ENCODE measurements at regions not wholly inside any gene's neighbourhood (a gene's known extent, or its start where the extent isn't known, plus 50 kb on each side); places are given as distances from the start of the nearest gene placed in this dataset.

DNA sequence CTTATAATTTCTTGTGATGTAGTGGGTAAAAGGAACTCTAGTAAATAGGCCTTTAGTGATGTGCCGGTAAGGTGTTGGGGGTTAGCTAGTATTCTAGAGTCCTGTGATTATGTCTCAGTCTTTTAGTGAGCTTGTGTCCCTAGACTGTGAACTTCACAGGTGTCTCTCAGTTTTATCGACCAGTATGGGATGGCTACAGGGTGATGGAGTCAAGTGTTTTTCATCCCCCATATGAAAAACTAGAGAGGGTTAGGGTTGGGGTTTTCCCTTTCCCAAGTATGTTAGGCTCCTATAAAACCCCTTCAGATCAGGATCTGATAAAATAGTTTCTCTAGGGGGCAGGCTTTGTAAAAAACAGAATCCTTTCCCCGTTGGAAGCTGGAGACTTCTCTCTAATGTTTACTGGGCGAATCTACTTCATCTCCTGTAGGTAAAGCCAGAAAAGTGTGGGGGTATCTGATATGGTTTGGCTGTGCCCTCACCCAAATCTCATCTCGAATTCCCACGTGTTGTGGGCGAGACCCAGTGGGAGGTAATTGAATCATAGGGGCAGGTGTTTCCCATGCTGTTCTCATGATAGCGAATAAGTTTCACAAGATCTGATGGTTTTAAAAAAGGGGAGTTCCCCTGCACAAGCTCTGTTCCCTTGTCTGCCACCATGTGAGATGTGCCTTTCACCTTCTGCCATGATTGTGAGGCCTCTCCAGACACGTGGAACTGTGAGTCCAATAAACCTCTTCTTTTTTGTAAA lies 120.8 kb downstream of the DTHD1 start:
- Histone ChIP-seq H3K4me2 (no peak overlapping the region), H3K4me3 (no peak overlapping the region), H3K27ac (no peak overlapping the region), H3K4me1 (no peaks in the 10 kb centered on the region), H3K9me3 (no peaks in the 10 kb centered on the region)
- FAIRE-seq: no peak
- ChIA-PET CTCF (interaction anchor here (0.5 kb wide), 1 partner anchor 988 kb away, joined by 3 read pairs; no protein-coding TSS in a partner anchor), POLR2A (no interaction called here)
- WGBS (ENCODE audit: missing lambda C conversion rate): 10% methylated on average over 9 of the region's 9 CpGs
- no peak for TF ChIP-seq ZFP36 (IDR thresholded peaks at IDR 0.05; ENCODE audit: borderline replicate concordance, partially characterized antibody)
- TF ChIP-seq SREBF2 (IDR thresholded peaks at IDR 0.05): no peak
- no peak for TF ChIP-seq MAZ (IDR thresholded peaks at IDR 0.05; ENCODE audit: borderline replicate concordance, low read depth, low read length)
- TF ChIP-seq HDAC2 (IDR thresholded peaks at IDR 0.05): no peak
- no peak for TF ChIP-seq RNF2 (IDR thresholded peaks at IDR 0.05; ENCODE audit: borderline replicate concordance, low read depth)
- TF ChIP-seq CHD2 (IDR thresholded peaks at IDR 0.05; ENCODE audit: low read length, partially characterized antibody): no peak
- TF ChIP-seq BHLHE40 (IDR thresholded peaks at IDR 0.05; ENCODE audit: low read depth, low read length): no peak
- TF ChIP-seq HEYL (CRISPR knock-in tag; IDR thresholded peaks at IDR 0.05): no peak
- TF ChIP-seq, protein P1, sequence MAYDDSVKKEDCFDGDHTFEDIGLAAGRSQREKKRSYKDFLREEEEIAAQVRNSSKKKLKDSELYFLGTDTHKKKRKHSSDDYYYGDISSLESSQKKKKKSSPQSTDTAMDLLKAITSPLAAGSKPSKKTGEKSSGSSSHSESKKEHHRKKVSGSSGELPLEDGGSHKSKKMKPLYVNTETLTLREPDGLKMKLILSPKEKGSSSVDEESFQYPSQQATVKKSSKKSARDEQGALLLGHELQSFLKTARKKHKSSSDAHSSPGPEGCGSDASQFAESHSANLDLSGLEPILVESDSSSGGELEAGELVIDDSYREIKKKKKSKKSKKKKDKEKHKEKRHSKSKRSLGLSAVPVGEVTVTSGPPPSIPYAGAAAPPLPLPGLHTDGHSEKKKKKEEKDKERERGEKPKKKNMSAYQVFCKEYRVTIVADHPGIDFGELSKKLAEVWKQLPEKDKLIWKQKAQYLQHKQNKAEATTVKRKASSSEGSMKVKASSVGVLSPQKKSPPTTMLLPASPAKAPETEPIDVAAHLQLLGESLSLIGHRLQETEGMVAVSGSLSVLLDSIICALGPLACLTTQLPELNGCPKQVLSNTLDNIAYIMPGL (CRISPR knock-in tag; IDR thresholded peaks at IDR 0.05; ENCODE audit: borderline replicate concordance): no peak
- TF ChIP-seq EHF (CRISPR knock-in tag; IDR thresholded peaks at IDR 0.05): no peak
- no peak for TF ChIP-seq SMC3 (IDR thresholded peaks at IDR 0.05)
- no peak for TF ChIP-seq CHD4 (IDR thresholded peaks at IDR 0.05; ENCODE audit: borderline replicate concordance)
- no peak for TF ChIP-seq CBX8 (IDR thresholded peaks at IDR 0.05)
- no peak for TF ChIP-seq RCOR1 (IDR thresholded peaks at IDR 0.05; ENCODE audit: low read depth, low read length)
- TF ChIP-seq, protein P2, sequence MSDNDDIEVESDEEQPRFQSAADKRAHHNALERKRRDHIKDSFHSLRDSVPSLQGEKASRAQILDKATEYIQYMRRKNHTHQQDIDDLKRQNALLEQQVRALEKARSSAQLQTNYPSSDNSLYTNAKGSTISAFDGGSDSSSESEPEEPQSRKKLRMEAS (IDR thresholded peaks at IDR 0.05): no peak
- TF ChIP-seq ESRRA (IDR thresholded peaks at IDR 0.05; ENCODE audit: borderline replicate concordance, low read length): no peak
- TF ChIP-seq, protein P3, sequence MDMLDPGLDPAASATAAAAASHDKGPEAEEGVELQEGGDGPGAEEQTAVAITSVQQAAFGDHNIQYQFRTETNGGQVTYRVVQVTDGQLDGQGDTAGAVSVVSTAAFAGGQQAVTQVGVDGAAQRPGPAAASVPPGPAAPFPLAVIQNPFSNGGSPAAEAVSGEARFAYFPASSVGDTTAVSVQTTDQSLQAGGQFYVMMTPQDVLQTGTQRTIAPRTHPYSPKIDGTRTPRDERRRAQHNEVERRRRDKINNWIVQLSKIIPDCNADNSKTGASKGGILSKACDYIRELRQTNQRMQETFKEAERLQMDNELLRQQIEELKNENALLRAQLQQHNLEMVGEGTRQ (IDR thresholded peaks at IDR 0.05): no peak
- TF ChIP-seq, protein P4, sequence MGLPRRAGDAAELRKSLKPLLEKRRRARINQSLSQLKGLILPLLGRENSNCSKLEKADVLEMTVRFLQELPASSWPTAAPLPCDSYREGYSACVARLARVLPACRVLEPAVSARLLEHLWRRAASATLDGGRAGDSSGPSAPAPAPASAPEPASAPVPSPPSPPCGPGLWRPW (IDR thresholded peaks at IDR 0.05): no peak
- no peak for TF ChIP-seq RAD21 (conservative IDR thresholded peaks at IDR 0.05 in 1 of 2, IDR thresholded peaks at IDR 0.05 in 1 of 2)
- TF ChIP-seq, protein P5, sequence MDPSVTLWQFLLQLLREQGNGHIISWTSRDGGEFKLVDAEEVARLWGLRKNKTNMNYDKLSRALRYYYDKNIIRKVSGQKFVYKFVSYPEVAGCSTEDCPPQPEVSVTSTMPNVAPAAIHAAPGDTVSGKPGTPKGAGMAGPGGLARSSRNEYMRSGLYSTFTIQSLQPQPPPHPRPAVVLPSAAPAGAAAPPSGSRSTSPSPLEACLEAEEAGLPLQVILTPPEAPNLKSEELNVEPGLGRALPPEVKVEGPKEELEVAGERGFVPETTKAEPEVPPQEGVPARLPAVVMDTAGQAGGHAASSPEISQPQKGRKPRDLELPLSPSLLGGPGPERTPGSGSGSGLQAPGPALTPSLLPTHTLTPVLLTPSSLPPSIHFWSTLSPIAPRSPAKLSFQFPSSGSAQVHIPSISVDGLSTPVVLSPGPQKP (IDR thresholded peaks at IDR 0.05; ENCODE audit: low read depth, low read length): no peak
- DNase-seq (ENCODE audit: low read depth in 1 of 2, low spot score in 1 of 2): no peak
- no peak for ATAC-seq

DNA sequence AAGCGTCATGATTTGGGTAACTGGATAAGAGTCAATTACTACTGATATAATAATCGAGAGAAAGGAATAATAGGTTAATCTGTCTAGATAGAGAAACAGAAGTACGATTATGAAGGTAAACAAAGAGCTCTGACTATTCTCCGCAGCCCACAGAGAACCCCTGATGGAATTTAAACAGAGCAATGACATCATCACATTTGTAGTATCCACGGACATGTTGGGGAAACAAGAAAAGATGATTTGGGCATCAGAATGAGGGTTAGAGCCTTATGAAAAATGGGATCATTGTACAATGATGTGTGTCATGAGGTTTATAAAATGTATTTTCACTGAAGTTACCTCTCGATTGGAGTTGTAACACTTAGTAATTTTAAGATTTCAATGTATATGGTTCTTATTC lies 129.9 kb downstream of the DTHD1 start:
- CTCF ChIA-PET: no interaction called here
- H3K27ac ChIP-seq: no peak overlapping the region
- 12% methylated on average over 6 of the region's 6 CpGs for WGBS (ENCODE audit: missing lambda C conversion rate)
- POLR2A ChIA-PET: no interaction called here
- ATAC-seq (no peak), FAIRE-seq (no peak), DNase-seq (ENCODE audit: low read depth in 1 of 2, low spot score in 1 of 2) (no peak)
- no peaks in the 10 kb centered on the region for H3K4me1 ChIP-seq
- no peak overlapping the region for H3K4me3 ChIP-seq
- H3K4me2 ChIP-seq: no peak overlapping the region
- no peaks in the 10 kb centered on the region for H3K9me3 ChIP-seq
- TF ChIP-seq EHF (CRISPR knock-in tag; IDR thresholded peaks at IDR 0.05) (no peak), EHMT2 (IDR thresholded peaks at IDR 0.05; ENCODE audit: low read depth) (no peak), POLR2A (IDR thresholded peaks at IDR 0.05; ENCODE audit: low read length) (no peak), HDAC2 (IDR thresholded peaks at IDR 0.05) (no peak), JUNB (IDR thresholded peaks at IDR 0.05) (no peak), PHF8 (IDR thresholded peaks at IDR 0.05; ENCODE audit: borderline replicate concordance, low read depth) (no peak), CHD2 (IDR thresholded peaks at IDR 0.05; ENCODE audit: low read length, partially characterized antibody) (no peak)
- TF ChIP-seq, protein P6, sequence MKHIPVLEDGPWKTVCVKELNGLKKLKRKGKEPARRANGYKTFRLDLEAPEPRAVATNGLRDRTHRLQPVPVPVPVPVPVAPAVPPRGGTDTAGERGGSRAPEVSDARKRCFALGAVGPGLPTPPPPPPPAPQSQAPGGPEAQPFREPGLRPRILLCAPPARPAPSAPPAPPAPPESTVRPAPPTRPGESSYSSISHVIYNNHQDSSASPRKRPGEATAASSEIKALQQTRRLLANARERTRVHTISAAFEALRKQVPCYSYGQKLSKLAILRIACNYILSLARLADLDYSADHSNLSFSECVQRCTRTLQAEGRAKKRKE (CRISPR knock-in tag; IDR thresholded peaks at IDR 0.05; ENCODE audit: low read depth): no peak
- TF ChIP-seq, protein P7, sequence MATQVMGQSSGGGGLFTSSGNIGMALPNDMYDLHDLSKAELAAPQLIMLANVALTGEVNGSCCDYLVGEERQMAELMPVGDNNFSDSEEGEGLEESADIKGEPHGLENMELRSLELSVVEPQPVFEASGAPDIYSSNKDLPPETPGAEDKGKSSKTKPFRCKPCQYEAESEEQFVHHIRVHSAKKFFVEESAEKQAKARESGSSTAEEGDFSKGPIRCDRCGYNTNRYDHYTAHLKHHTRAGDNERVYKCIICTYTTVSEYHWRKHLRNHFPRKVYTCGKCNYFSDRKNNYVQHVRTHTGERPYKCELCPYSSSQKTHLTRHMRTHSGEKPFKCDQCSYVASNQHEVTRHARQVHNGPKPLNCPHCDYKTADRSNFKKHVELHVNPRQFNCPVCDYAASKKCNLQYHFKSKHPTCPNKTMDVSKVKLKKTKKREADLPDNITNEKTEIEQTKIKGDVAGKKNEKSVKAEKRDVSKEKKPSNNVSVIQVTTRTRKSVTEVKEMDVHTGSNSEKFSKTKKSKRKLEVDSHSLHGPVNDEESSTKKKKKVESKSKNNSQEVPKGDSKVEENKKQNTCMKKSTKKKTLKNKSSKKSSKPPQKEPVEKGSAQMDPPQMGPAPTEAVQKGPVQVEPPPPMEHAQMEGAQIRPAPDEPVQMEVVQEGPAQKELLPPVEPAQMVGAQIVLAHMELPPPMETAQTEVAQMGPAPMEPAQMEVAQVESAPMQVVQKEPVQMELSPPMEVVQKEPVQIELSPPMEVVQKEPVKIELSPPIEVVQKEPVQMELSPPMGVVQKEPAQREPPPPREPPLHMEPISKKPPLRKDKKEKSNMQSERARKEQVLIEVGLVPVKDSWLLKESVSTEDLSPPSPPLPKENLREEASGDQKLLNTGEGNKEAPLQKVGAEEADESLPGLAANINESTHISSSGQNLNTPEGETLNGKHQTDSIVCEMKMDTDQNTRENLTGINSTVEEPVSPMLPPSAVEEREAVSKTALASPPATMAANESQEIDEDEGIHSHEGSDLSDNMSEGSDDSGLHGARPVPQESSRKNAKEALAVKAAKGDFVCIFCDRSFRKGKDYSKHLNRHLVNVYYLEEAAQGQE (IDR thresholded peaks at IDR 0.05): no peak
- TF ChIP-seq, protein P8, sequence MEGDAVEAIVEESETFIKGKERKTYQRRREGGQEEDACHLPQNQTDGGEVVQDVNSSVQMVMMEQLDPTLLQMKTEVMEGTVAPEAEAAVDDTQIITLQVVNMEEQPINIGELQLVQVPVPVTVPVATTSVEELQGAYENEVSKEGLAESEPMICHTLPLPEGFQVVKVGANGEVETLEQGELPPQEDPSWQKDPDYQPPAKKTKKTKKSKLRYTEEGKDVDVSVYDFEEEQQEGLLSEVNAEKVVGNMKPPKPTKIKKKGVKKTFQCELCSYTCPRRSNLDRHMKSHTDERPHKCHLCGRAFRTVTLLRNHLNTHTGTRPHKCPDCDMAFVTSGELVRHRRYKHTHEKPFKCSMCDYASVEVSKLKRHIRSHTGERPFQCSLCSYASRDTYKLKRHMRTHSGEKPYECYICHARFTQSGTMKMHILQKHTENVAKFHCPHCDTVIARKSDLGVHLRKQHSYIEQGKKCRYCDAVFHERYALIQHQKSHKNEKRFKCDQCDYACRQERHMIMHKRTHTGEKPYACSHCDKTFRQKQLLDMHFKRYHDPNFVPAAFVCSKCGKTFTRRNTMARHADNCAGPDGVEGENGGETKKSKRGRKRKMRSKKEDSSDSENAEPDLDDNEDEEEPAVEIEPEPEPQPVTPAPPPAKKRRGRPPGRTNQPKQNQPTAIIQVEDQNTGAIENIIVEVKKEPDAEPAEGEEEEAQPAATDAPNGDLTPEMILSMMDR (IDR thresholded peaks at IDR 0.05): no peak
